ENCODE measurements at regions not wholly inside any gene's neighbourhood (a gene's known extent, or its start where the extent isn't known, plus 50 kb on each side); places are given as distances from the start of the nearest gene placed in this dataset.
"Not testable (repeated sequence)": the region's sequence is repeated elsewhere in the genome, so short reads cannot be mapped to it uniquely, and the experiment has no call there.

- H3K27me3 Mint-ChIP-seq: no peaks in the 10 kb centered on the region
- H3K36me3 Mint-ChIP-seq (ENCODE audit: low read depth): no peaks in the 10 kb centered on the region
- H3K9me3 Mint-ChIP-seq: no peaks in the 10 kb centered on the region
- no peaks in the 10 kb centered on the region for H3K4me1 Mint-ChIP-seq (ENCODE audit: low read depth)
- H3K27ac Mint-ChIP-seq: no peak overlapping the region
- no peak for DNase-seq
- H3K4me3 Mint-ChIP-seq: no peak overlapping the region
Measured at GRCh38 chr5:87729781-87730180, 317.1 kb upstream of the CCNH start.

GRCh38 chr5:87722286-87722685 is 309.6 kb upstream of the CCNH start:
- Mint-ChIP-seq H3K27ac (no peak overlapping the region), H3K4me3 (no peak overlapping the region), H3K27me3 (no peaks in the 10 kb centered on the region), H3K36me3 (ENCODE audit: low read depth) (no peaks in the 10 kb centered on the region), H3K4me1 (ENCODE audit: low read depth) (no peaks in the 10 kb centered on the region), H3K9me3 (peaks cover 5% of the 10 kb centered on the region)
- no peak for DNase-seq

GRCh38 chr5:87718224-87718925 is 305.6 kb upstream of the CCNH start:
- not testable (repeated sequence) for H3K9me3 Mint-ChIP-seq; H3K27me3 Mint-ChIP-seq; DNase-seq; H3K4me1 Mint-ChIP-seq (ENCODE audit: low read depth); H3K4me3 Mint-ChIP-seq; H3K27ac Mint-ChIP-seq; H3K36me3 Mint-ChIP-seq (ENCODE audit: low read depth)

- Mint-ChIP-seq H3K27ac (no peak overlapping the region), H3K9me3 (peaks cover 5% of the 10 kb centered on the region)
Measured at GRCh38 chr5:87717761-87718160, 305.0 kb upstream of the CCNH start.

GRCh38 chr5:87705876-87706275 is 293.1 kb upstream of the CCNH start:
- Mint-ChIP-seq H3K27me3 (no peaks in the 10 kb centered on the region), H3K4me3 (no peak overlapping the region), H3K27ac (no peak overlapping the region), H3K4me1 (ENCODE audit: low read depth) (no peaks in the 10 kb centered on the region), H3K36me3 (ENCODE audit: low read depth) (no peaks in the 10 kb centered on the region), H3K9me3 (no peaks in the 10 kb centered on the region)
- no peak for DNase-seq

More at GRCh38 chr5:87717761-87718160, 305.0 kb upstream of the CCNH start:
- DNase-seq: no peak
- H3K27me3 Mint-ChIP-seq: peaks cover 7% of the 10 kb centered on the region
- H3K4me3 Mint-ChIP-seq: no peak overlapping the region
- H3K36me3 Mint-ChIP-seq (ENCODE audit: low read depth): no peaks in the 10 kb centered on the region
- H3K4me1 Mint-ChIP-seq (ENCODE audit: low read depth): no peaks in the 10 kb centered on the region

GRCh38 chr5:87686975-87687374 is 274.2 kb upstream of the CCNH start:
- no peak for DNase-seq
- H3K36me3 Mint-ChIP-seq (ENCODE audit: low read depth): no peaks in the 10 kb centered on the region
- H3K27me3 Mint-ChIP-seq: no peaks in the 10 kb centered on the region
- no peaks in the 10 kb centered on the region for H3K4me1 Mint-ChIP-seq (ENCODE audit: low read depth)
- no peaks in the 10 kb centered on the region for H3K9me3 Mint-ChIP-seq
- H3K27ac Mint-ChIP-seq: no peak overlapping the region
- no peak overlapping the region for H3K4me3 Mint-ChIP-seq

GRCh38 chr5:87686018-87686417 is 273.3 kb upstream of the CCNH start:
- Mint-ChIP-seq H3K4me1 (ENCODE audit: low read depth) (no peaks in the 10 kb centered on the region), H3K36me3 (ENCODE audit: low read depth) (no peaks in the 10 kb centered on the region), H3K27me3 (no peaks in the 10 kb centered on the region), H3K9me3 (no peaks in the 10 kb centered on the region), H3K4me3 (no peak overlapping the region), H3K27ac (no peak overlapping the region)
- no peak for DNase-seq

GRCh38 chr5:87674235-87674634 is 261.5 kb upstream of the CCNH start:
- Mint-ChIP-seq H3K9me3 (no peaks in the 10 kb centered on the region), H3K4me1 (ENCODE audit: low read depth) (no peaks in the 10 kb centered on the region), H3K27me3 (no peaks in the 10 kb centered on the region), H3K4me3 (no peak overlapping the region), H3K36me3 (ENCODE audit: low read depth) (no peaks in the 10 kb centered on the region), H3K27ac (no peak overlapping the region)
- DNase-seq: no peak

- Mint-ChIP-seq H3K36me3 (ENCODE audit: low read depth) (no peaks in the 10 kb centered on the region), H3K9me3 (no peaks in the 10 kb centered on the region), H3K4me1 (ENCODE audit: low read depth) (no peaks in the 10 kb centered on the region), H3K4me3 (no peak overlapping the region), H3K27ac (no peak overlapping the region), H3K27me3 (no peaks in the 10 kb centered on the region)
- DNase-seq: no peak
Measured at GRCh38 chr5:87671146-87671545, 258.4 kb upstream of the CCNH start.

GRCh38 chr5:87665166-87665565 is 252.4 kb upstream of the CCNH start:
- H3K9me3 Mint-ChIP-seq: no peaks in the 10 kb centered on the region
- no peak overlapping the region for H3K4me3 Mint-ChIP-seq
- no peak for DNase-seq
- no peaks in the 10 kb centered on the region for H3K4me1 Mint-ChIP-seq (ENCODE audit: low read depth)
- H3K36me3 Mint-ChIP-seq (ENCODE audit: low read depth): no peaks in the 10 kb centered on the region
- no peaks in the 10 kb centered on the region for H3K27me3 Mint-ChIP-seq
- H3K27ac Mint-ChIP-seq: no peak overlapping the region

- H3K9me3 Mint-ChIP-seq: no peaks in the 10 kb centered on the region
- H3K4me1 Mint-ChIP-seq (ENCODE audit: low read depth): no peaks in the 10 kb centered on the region
- no peak for DNase-seq
- no peaks in the 10 kb centered on the region for H3K27me3 Mint-ChIP-seq
- no peak overlapping the region for H3K4me3 Mint-ChIP-seq
- H3K36me3 Mint-ChIP-seq (ENCODE audit: low read depth): no peaks in the 10 kb centered on the region
- H3K27ac Mint-ChIP-seq: no peak overlapping the region
Measured at GRCh38 chr5:87661784-87662566, 249.2 kb upstream of the CCNH start.

GRCh38 chr5:87653242-87653641 is 240.5 kb upstream of the CCNH start:
- no peak overlapping the region for H3K27ac Mint-ChIP-seq
- no peak for DNase-seq
- H3K4me1 Mint-ChIP-seq (ENCODE audit: low read depth): no peaks in the 10 kb centered on the region
- H3K9me3 Mint-ChIP-seq: no peaks in the 10 kb centered on the region
- no peaks in the 10 kb centered on the region for H3K36me3 Mint-ChIP-seq (ENCODE audit: low read depth)
- H3K4me3 Mint-ChIP-seq: no peak overlapping the region
- no peaks in the 10 kb centered on the region for H3K27me3 Mint-ChIP-seq

GRCh38 chr5:87650284-87650683 is 237.6 kb upstream of the CCNH start:
- no peak overlapping the region for H3K4me3 Mint-ChIP-seq
- H3K27me3 Mint-ChIP-seq: no peaks in the 10 kb centered on the region
- H3K4me1 Mint-ChIP-seq (ENCODE audit: low read depth): no peaks in the 10 kb centered on the region
- H3K9me3 Mint-ChIP-seq: no peaks in the 10 kb centered on the region
- DNase-seq: no peak
- no peaks in the 10 kb centered on the region for H3K36me3 Mint-ChIP-seq (ENCODE audit: low read depth)
- H3K27ac Mint-ChIP-seq: no peak overlapping the region

GRCh38 chr5:87649455-87649854 is 236.7 kb upstream of the CCNH start:
- no peaks in the 10 kb centered on the region for H3K27me3 Mint-ChIP-seq
- DNase-seq: no peak
- no peaks in the 10 kb centered on the region for H3K36me3 Mint-ChIP-seq (ENCODE audit: low read depth)
- H3K4me1 Mint-ChIP-seq (ENCODE audit: low read depth): no peaks in the 10 kb centered on the region
- no peak overlapping the region for H3K27ac Mint-ChIP-seq
- H3K4me3 Mint-ChIP-seq: no peak overlapping the region
- no peaks in the 10 kb centered on the region for H3K9me3 Mint-ChIP-seq

- H3K36me3 Mint-ChIP-seq (ENCODE audit: low read depth): no peaks in the 10 kb centered on the region
Measured at GRCh38 chr5:87645224-87645623, 232.5 kb upstream of the CCNH start.

More at GRCh38 chr5:87645224-87645623, 232.5 kb upstream of the CCNH start:
- Mint-ChIP-seq H3K4me3 (no peak overlapping the region), H3K27me3 (no peaks in the 10 kb centered on the region), H3K4me1 (ENCODE audit: low read depth) (no peaks in the 10 kb centered on the region), H3K9me3 (no peaks in the 10 kb centered on the region), H3K27ac (no peak overlapping the region)
- no peak for DNase-seq
